OCI-LY1 (cell line): ENCODE measurements at regions not wholly inside any gene's neighbourhood (a gene's known extent, or its start where the extent isn't known, plus 50 kb on each side); places are given as distances from the start of the nearest gene placed in this dataset.

Experiments
- EZH2 ChIP-seq: fragments of 200-600 bp; sonication (generic), shearing (Covaris generic); IDR thresholded peaks from 2 replicates; pipeline ENCODE4 v1.8.0; 2017; ENCODE audit warnings: borderline replicate concordance, mixed run types, mild to moderate bottlenecking, antibody characterized with exemption, low read length, moderate library complexity, mixed read lengths
- TF ChIP-seq, protein P1 (sequence below): fragments of 200-600 bp; sonication (generic), shearing (Covaris generic); IDR thresholded peaks from 2 replicates; pipeline ENCODE4 v1.5.1; 2017; ENCODE audit warnings: mild to moderate bottlenecking, antibody characterized with exemption, low read length, moderate library complexity, mixed read lengths

DNA sequence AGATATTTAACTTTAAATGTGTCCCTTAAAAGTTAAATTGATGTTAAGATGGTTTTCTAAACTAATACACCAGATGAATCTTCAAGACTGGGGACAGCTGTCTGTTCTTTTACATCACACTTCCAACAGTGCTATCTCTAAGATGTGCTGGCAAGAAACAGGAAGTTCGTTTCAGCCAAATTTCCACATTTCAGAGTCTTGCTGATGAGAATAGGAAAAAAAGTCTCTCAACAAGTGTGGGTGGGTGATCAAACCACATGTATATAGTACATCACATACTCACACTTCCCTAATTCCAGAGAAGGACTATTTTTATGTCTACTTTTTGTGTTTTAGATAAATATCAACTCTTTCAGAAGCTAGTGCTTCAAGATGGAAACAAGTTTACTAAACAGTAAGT is 1712.8 kb upstream of the TMEFF2 start:
- TF ChIP-seq, protein P1, sequence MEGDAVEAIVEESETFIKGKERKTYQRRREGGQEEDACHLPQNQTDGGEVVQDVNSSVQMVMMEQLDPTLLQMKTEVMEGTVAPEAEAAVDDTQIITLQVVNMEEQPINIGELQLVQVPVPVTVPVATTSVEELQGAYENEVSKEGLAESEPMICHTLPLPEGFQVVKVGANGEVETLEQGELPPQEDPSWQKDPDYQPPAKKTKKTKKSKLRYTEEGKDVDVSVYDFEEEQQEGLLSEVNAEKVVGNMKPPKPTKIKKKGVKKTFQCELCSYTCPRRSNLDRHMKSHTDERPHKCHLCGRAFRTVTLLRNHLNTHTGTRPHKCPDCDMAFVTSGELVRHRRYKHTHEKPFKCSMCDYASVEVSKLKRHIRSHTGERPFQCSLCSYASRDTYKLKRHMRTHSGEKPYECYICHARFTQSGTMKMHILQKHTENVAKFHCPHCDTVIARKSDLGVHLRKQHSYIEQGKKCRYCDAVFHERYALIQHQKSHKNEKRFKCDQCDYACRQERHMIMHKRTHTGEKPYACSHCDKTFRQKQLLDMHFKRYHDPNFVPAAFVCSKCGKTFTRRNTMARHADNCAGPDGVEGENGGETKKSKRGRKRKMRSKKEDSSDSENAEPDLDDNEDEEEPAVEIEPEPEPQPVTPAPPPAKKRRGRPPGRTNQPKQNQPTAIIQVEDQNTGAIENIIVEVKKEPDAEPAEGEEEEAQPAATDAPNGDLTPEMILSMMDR, result no peak
- TF ChIP-seq EZH2, result no peak
